ENCODE measurements at regions not wholly inside any gene's neighbourhood (a gene's known extent, or its start where the extent isn't known, plus 50 kb on each side); places are given as distances from the start of the nearest gene placed in this dataset.

- Histone ChIP-seq H3K27ac (ENCODE audit: low read length) (no peak overlapping the region), H3K27me3 (replicated peaks in 1 of 2; ENCODE audit: control insufficient read depth in 2 of 2, extremely low read depth in 1 of 2, insufficient read depth in 2 of 2, low read length in 1 of 2) (peaks cover 0 to 7% of the 10 kb centered on the region in 2 experiments), H3K4me1 (ENCODE audit: control insufficient read depth in 1 of 2, extremely low read depth in 1 of 2, insufficient read depth in 2 of 2, low read length in 2 of 2) (no peaks in the 10 kb centered on the region), H3K9me3 (no peaks in the 10 kb centered on the region), H3K4me3 (ENCODE audit: control insufficient read depth in 1 of 2, extremely low read depth in 1 of 2, low read length in 1 of 2) (no peak overlapping the region), H3K36me3 (ENCODE audit: control insufficient read depth in 2 of 2, extremely low read depth in 1 of 2, insufficient read depth in 1 of 2, low read length in 1 of 2) (no peaks in the 10 kb centered on the region)
- no peak for DNase-seq
- H3K4me3 Mint-ChIP-seq: no peak overlapping the region
- 89% methylated on average over 1 of the region's 2 CpGs for WGBS (ENCODE audit: insufficient coverage)
- POLR2A ChIA-PET: no interaction called here
- no peak for ATAC-seq (replicated peaks in 1 of 4)
- H3K27me3 Mint-ChIP-seq: peaks cover 4 to 13% of the 10 kb centered on the region in 2 donors
- no peak overlapping the region for H3K27ac Mint-ChIP-seq
- CTCF ChIA-PET: no interaction called here
- H3K36me3 Mint-ChIP-seq: no peaks in the 10 kb centered on the region
- H3K9me3 Mint-ChIP-seq: peaks cover 6 to 23% (median 15%) of the 10 kb centered on the region in 3 donors
- H3K4me1 Mint-ChIP-seq: no peaks in the 10 kb centered on the region
These were observed 560.1 kb downstream of the DIAPH3 start for GRCh38 chr13:59603646-59604045.

GRCh38 chr13:59607172-59607571 lies 556.6 kb downstream of the DIAPH3 start:
- DNase-seq (no peak), ATAC-seq (replicated peaks in 1 of 4) (no peak)
- H3K4me3 Mint-ChIP-seq: no peak overlapping the region
- Histone ChIP-seq H3K4me1 (ENCODE audit: control insufficient read depth in 1 of 2, extremely low read depth in 1 of 2, insufficient read depth in 2 of 2, low read length in 2 of 2) (no peaks in the 10 kb centered on the region), H3K36me3 (ENCODE audit: control insufficient read depth in 2 of 2, extremely low read depth in 1 of 2, insufficient read depth in 1 of 2, low read length in 1 of 2) (no peaks in the 10 kb centered on the region), H3K4me3 (ENCODE audit: control insufficient read depth in 1 of 2, extremely low read depth in 1 of 2, low read length in 1 of 2) (no peak overlapping the region), H3K9me3 (no peaks in the 10 kb centered on the region), H3K27me3 (replicated peaks in 1 of 2; ENCODE audit: control insufficient read depth in 2 of 2, extremely low read depth in 1 of 2, insufficient read depth in 2 of 2, low read length in 1 of 2) (peaks cover 0 to 7% of the 10 kb centered on the region in 2 experiments), H3K27ac (ENCODE audit: low read length) (no peak overlapping the region)
- peaks cover 0 to 3% (median 0%) of the 10 kb centered on the region in 3 donors for H3K9me3 Mint-ChIP-seq
- H3K36me3 Mint-ChIP-seq: no peaks in the 10 kb centered on the region
- 89% methylated on average over 1 of the region's 1 CpG for WGBS (ENCODE audit: insufficient coverage)
- CTCF ChIA-PET: no interaction called here
- no peak overlapping the region for H3K27ac Mint-ChIP-seq
- POLR2A ChIA-PET: no interaction called here
- H3K4me1 Mint-ChIP-seq: no peaks in the 10 kb centered on the region
- H3K27me3 Mint-ChIP-seq: peaks cover 8% of the 10 kb centered on the region in 2 donors

- H3K4me3 ChIP-seq (ENCODE audit: control insufficient read depth in 1 of 2, extremely low read depth in 1 of 2, low read length in 1 of 2): no peak overlapping the region
- H3K27me3 Mint-ChIP-seq: peaks cover 2 to 4% of the 10 kb centered on the region in 2 donors
- WGBS (ENCODE audit: insufficient coverage): no CpG with 5 or more reads among the region's 2 CpGs
- no peaks in the 10 kb centered on the region for H3K36me3 ChIP-seq (ENCODE audit: control insufficient read depth in 2 of 2, extremely low read depth in 1 of 2, insufficient read depth in 1 of 2, low read length in 1 of 2)
- H3K27ac ChIP-seq (ENCODE audit: low read length): no peak overlapping the region
- no peak for ATAC-seq (replicated peaks in 1 of 4)
- H3K36me3 Mint-ChIP-seq: no peaks in the 10 kb centered on the region
- H3K4me1 ChIP-seq (ENCODE audit: control insufficient read depth in 1 of 2, extremely low read depth in 1 of 2, insufficient read depth in 2 of 2, low read length in 2 of 2): no peaks in the 10 kb centered on the region
- H3K9me3 Mint-ChIP-seq: peaks cover 0 to under 1% (median 0%) of the 10 kb centered on the region in 3 donors
- ChIA-PET POLR2A (no interaction called here), CTCF (no interaction called here)
- no peak overlapping the region for H3K27ac Mint-ChIP-seq
- H3K27me3 ChIP-seq (replicated peaks in 1 of 2; ENCODE audit: control insufficient read depth in 2 of 2, extremely low read depth in 1 of 2, insufficient read depth in 2 of 2, low read length in 1 of 2): peaks cover 0 to 7% of the 10 kb centered on the region in 2 experiments
- H3K9me3 ChIP-seq: no peaks in the 10 kb centered on the region
- DNase-seq: no peak
- H3K4me3 Mint-ChIP-seq: no peak overlapping the region
- no peaks in the 10 kb centered on the region for H3K4me1 Mint-ChIP-seq
These were observed 555.9 kb downstream of the DIAPH3 start for GRCh38 chr13:59607780-59608233.

GRCh38 chr13:59609421-59609820 lies 554.3 kb downstream of the DIAPH3 start:
- ChIA-PET POLR2A (no interaction called here), CTCF (no interaction called here)
- no peaks in the 10 kb centered on the region for H3K4me1 ChIP-seq (ENCODE audit: control insufficient read depth in 1 of 2, extremely low read depth in 1 of 2, insufficient read depth in 2 of 2, low read length in 2 of 2)
- Mint-ChIP-seq H3K27me3 (peaks cover 0 to 4% of the 10 kb centered on the region in 2 donors), H3K27ac (no peak overlapping the region), H3K9me3 (no peaks in the 10 kb centered on the region), H3K4me1 (no peaks in the 10 kb centered on the region), H3K4me3 (no peak overlapping the region), H3K36me3 (no peaks in the 10 kb centered on the region)
- H3K4me3 ChIP-seq (ENCODE audit: control insufficient read depth in 1 of 2, extremely low read depth in 1 of 2, low read length in 1 of 2): no peak overlapping the region
- no peak for DNase-seq
- ATAC-seq (replicated peaks in 1 of 4): no peak
- no peaks in the 10 kb centered on the region for H3K9me3 ChIP-seq
- H3K27me3 ChIP-seq (replicated peaks in 1 of 2; ENCODE audit: control insufficient read depth in 2 of 2, extremely low read depth in 1 of 2, insufficient read depth in 2 of 2, low read length in 1 of 2): no peaks in the 10 kb centered on the region
- no peak overlapping the region for H3K27ac ChIP-seq (ENCODE audit: low read length)
- H3K36me3 ChIP-seq (ENCODE audit: control insufficient read depth in 2 of 2, extremely low read depth in 1 of 2, insufficient read depth in 1 of 2, low read length in 1 of 2): no peaks in the 10 kb centered on the region

All from T-cell (primary cell).